Gastrocnemius medialis (tissue), 4 donors: ENCODE measurements at regions not wholly inside any gene's neighbourhood (a gene's known extent, or its start where the extent isn't known, plus 50 kb on each side); places are given as distances from the start of the nearest gene placed in this dataset.

Experiments
- CTCF ChIP-seq, 5 experiments: fragments of 450-650 bp in 3 of 5; fragments of 200-600 bp in 2 of 5; sonication (generic) in 2 of 5; IDR thresholded peaks in 4 of 5; conservative IDR thresholded peaks in 1 of 5; 1 replicate in 4 of 5; 2 replicates in 1 of 5; pipeline ENCODE4 v1.5.1; 2016 to 2019; ENCODE audit warnings: antibody characterized with exemption in 5 of 5, mild to moderate bottlenecking in 3 of 5, moderate library complexity in 3 of 5
- POLR2A ChIP-seq, 2 donors: fragments of 450-650 bp; IDR thresholded peaks; one replicate each; pipeline ENCODE4 v1.6.1; 2017; ENCODE audit warnings: antibody characterized with exemption in 2 of 2, mild to moderate bottlenecking in 2 of 2, moderate library complexity in 2 of 2

GRCh38 chr7:9575716-9576115 lies 1142.3 kb downstream of the NXPH1 start:
- TF ChIP-seq CTCF (IDR thresholded peaks at IDR 0.05 in 4 of 5, conservative IDR thresholded peaks at IDR 0.05 in 1 of 5) (no peak), POLR2A (IDR thresholded peaks at IDR 0.05) (no peak)
